HL-60 (cell line): ENCODE measurements at regions not wholly inside any gene's neighbourhood (a gene's known extent, or its start where the extent isn't known, plus 50 kb on each side); places are given as distances from the start of the nearest gene placed in this dataset.
A peak's percentile ranks its signal among the peaks of the same experiment; 100 is the strongest.

Source experiments
- DNase-seq, 2 experiments: peaks; one replicate each; pipeline ENCODE4 v3.0.0-alpha.2; 2010 to 2020; ENCODE audit warnings: low read depth in 1 of 2, low spot score in 1 of 2
- H3K27ac ChIP-seq: fragments of 250-450 bp; sonication (Bioruptor Pico); replicated peaks from 2 replicates; pipeline ENCODE4 v1.5.1; 2020; ENCODE audit warnings: mild to moderate bottlenecking, moderate library complexity
- H3K27me3 ChIP-seq: fragments of 250-450 bp; sonication (Bioruptor Pico); 2 replicates; pipeline ENCODE4 v1.5.1; 2021; ENCODE audit warnings: mild to moderate bottlenecking, moderate library complexity; ENCODE audit not compliant: insufficient read depth, poor library complexity, severe bottlenecking
- H3K4me3 ChIP-seq: replicated peaks from 2 replicates; pipeline ENCODE4 v1.5.1; 2011; ENCODE audit warnings: mild to moderate bottlenecking, control low read depth, low read length; ENCODE audit not compliant: insufficient read depth
- CTCF ChIP-seq: IDR thresholded peaks from one replicate; pipeline ENCODE4 v1.5.1; 2011; ENCODE audit warnings: low read length, control low read depth, inconsistent platforms; ENCODE audit not compliant: insufficient read depth
- GABPA ChIP-seq: IDR thresholded peaks from 2 replicates; pipeline ENCODE4 v1.6.1; 2012; ENCODE audit warnings: low read depth
- POLR2AphosphoS5 ChIP-seq: IDR thresholded peaks from 2 replicates; pipeline ENCODE4 v1.6.1; 2012; ENCODE audit warnings: low read depth
- REST ChIP-seq: IDR thresholded peaks from 2 replicates; pipeline ENCODE4 v1.6.1; 2012; ENCODE audit warnings: low read depth; ENCODE audit not compliant: insufficient replicate concordance
- SPI1 ChIP-seq: IDR thresholded peaks from 2 replicates; pipeline ENCODE4 v1.6.1; 2012; ENCODE audit warnings: low read depth, mild to moderate bottlenecking, borderline replicate concordance

DNA sequence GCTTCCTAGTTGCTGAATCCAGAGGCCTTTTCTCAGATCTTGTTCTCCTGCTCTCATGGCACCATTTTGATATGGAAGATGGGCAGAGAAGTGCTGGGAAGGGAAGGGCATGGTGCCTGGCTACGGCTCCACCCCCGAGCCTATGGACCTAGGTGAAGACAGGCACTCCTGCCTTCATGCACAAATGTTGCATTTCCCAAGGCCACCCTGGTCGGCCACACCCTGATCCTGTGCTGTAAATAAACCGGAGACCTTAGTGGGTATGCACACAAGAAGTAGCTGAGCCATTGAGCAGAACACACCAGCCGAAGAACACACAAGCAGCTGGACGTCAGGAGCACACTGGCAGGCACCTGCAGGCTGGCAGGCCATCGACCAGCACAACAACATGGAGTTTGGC lies 261.6 kb downstream of the SHQ1 start:
- H3K27me3 ChIP-seq: no peaks in the 10 kb centered on the region
- TF ChIP-seq CTCF (no peak), GABPA (no peak)
- no peak overlapping the region for H3K4me3 ChIP-seq
- DNase-seq: no peak
- H3K27ac ChIP-seq: no peak overlapping the region

DNA sequence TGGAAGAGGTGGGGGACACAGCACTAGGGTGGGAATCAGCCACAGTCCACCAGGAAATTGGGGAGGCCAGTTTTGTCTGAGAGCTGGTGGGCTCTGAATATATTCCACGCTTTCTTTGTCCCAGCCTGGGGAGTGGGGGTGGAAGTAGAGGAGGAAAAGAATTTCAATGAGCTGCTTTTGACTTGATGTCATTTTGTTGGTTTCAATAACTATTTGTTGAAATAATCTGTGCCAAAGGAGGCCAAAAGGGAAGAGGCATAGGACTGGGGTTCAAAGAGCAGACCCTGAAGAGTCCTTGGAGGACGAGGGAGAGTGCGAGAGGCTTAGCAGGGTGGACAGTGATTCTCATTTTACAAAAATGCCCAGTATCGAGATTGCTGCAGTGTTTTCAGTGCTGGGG lies 262.3 kb downstream of the SHQ1 start:
- TF ChIP-seq REST (no peak), CTCF (no peak), SPI1 (no peak)
- H3K27me3 ChIP-seq: no peaks in the 10 kb centered on the region
- DNase-seq: no peak
- H3K27ac ChIP-seq: no peak overlapping the region
- no peak overlapping the region for H3K4me3 ChIP-seq

- H3K4me3 ChIP-seq: no peak overlapping the region
- TF ChIP-seq GABPA: no peak
- no peak for TF ChIP-seq REST
- TF ChIP-seq SPI1: peak; percentile 52; the same call in 1 of the 2 replicates
- TF ChIP-seq CTCF: no peak
- no peak for TF ChIP-seq POLR2AphosphoS5
- H3K27ac ChIP-seq: no peak overlapping the region
- no peaks in the 10 kb centered on the region for H3K27me3 ChIP-seq
- no peak for DNase-seq
These were observed 264.0 kb downstream of the SHQ1 start for GRCh38 chr3:72584262-72584661.

DNA sequence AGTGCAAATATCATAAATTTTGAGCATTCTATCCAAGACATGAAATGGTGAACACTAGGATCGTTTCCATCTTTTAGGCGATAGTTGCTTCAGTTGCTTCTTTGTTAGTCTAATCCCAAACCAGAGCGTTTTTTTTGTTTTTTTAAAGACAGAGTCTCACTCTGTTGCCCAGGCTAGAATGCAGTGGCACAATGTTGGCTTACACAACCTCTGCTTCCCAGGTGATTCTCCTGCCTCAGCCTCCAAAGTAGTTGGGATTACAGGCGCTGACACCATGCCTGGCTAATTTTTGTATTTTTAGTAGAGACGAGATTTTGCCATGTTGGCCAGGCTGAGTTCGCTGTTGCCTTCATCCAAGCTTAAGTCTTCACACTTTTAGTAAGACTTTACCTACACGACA lies 265.3 kb downstream of the SHQ1 start:
- no peak overlapping the region for H3K4me3 ChIP-seq
- DNase-seq: no peak
- no peaks in the 10 kb centered on the region for H3K27me3 ChIP-seq
- no peak for TF ChIP-seq POLR2AphosphoS5
- no peak for TF ChIP-seq SPI1
- no peak for TF ChIP-seq CTCF
- no peak for TF ChIP-seq GABPA
- TF ChIP-seq REST: no peak
- no peak overlapping the region for H3K27ac ChIP-seq
